K562 (cell line): ENCODE measurements at regions not wholly inside any gene's neighbourhood (a gene's known extent, or its start where the extent isn't known, plus 50 kb on each side); places are given as distances from the start of the nearest gene placed in this dataset.

Source experiments
- ATAC-seq: fragments of 200-7000 bp; cut with Tn5 transposase; 3 replicates; pipeline ENCODE4 v1.9.1; 2020; ENCODE audit warnings: moderate library complexity
- BruUV-seq: library from RNA; stranded (reverse); fragments of 400-500 nt; replicated peaks from 2 replicates; lab custom pipeline; 2021; lab: Mats Ljungman, UMichigan
- CTCF ChIA-PET: fragments of 300-600 bp; formaldehyde crosslinking; extraction: SDS; loops from one replicate; lab custom pipeline; 2021; ENCODE audit warnings: low intra/inter-chr PET ratio; lab: Yijun Ruan, JAX
- POLR2A ChIA-PET: fragments of 300-600, 350-650 bp; sonication (Branson Sonifier 250); formaldehyde crosslinking; extraction: SDS; loops from one replicate; lab custom pipeline; 2021; ENCODE audit warnings: antibody characterized with exemption, inconsistent platforms; lab: Yijun Ruan, JAX
- DNase-seq, 4 experiments: peaks; one replicate each; pipeline versions ENCODE4 v3.0.0 to v3.0.0-alpha.2; 2011 to 2018; ENCODE audit warnings: low spot score in 3 of 4, mixed read lengths in 3 of 4; ENCODE audit errors: extremely low read depth in 1 of 4
- FAIRE-seq: peaks from 2 replicates; lab custom pipeline; 2011; peaks lifted over from hg19 to GRCh38; lab: Jason Lieb, UNC
- H2AFZ ChIP-seq: 2 replicates; pipeline ENCODE4 v1.6.0; 2011; ENCODE audit warnings: low read depth, low read length, control low read depth, inconsistent platforms
- H3K27ac ChIP-seq: fragments of 200-600 bp; 3 replicates; pipeline ENCODE4 v1.8.0; 2011; ENCODE audit warnings: low read depth, mild to moderate bottlenecking, control low read depth, inconsistent platforms, low read length, moderate library complexity, mixed read lengths; ENCODE audit errors: extremely low read depth
- H3K27me3 ChIP-seq, 2 experiments: fragments of 300-600 bp in 1 of 2; 2 replicates in 1 of 2; 3 replicates in 1 of 2; pipeline versions ENCODE4 v1.6.0 to v1.8.0; 2011; ENCODE audit warnings: inconsistent platforms in 2 of 2, low read length in 2 of 2, mild to moderate bottlenecking in 1 of 2, mixed read lengths in 1 of 2, moderate library complexity in 1 of 2; ENCODE audit not compliant: control insufficient read depth in 2 of 2, insufficient read depth in 2 of 2
- H3K36me3 ChIP-seq: fragments of 300-600 bp; 3 replicates; pipeline ENCODE4 v1.8.0; 2011; ENCODE audit warnings: mild to moderate bottlenecking, low read length, inconsistent platforms; ENCODE audit not compliant: control insufficient read depth, insufficient read depth
- H3K4me1 ChIP-seq, 2 experiments: fragments of 200-600 bp in 1 of 2; replicated peaks in 1 of 2; 2 replicates in 1 of 2; 3 replicates in 1 of 2; pipeline versions ENCODE4 v1.5.1 to v1.8.0; 2011; ENCODE audit warnings: inconsistent platforms in 2 of 2, low read length in 2 of 2, mild to moderate bottlenecking in 1 of 2, mixed read lengths in 1 of 2, moderate library complexity in 1 of 2; ENCODE audit not compliant: control insufficient read depth in 2 of 2, insufficient read depth in 2 of 2
- H3K4me2 ChIP-seq: 2 replicates; pipeline ENCODE4 v1.6.1; 2011; ENCODE audit warnings: low read length, control low read depth, inconsistent platforms, mixed read lengths; ENCODE audit not compliant: insufficient read depth
- H3K4me3 ChIP-seq: fragments of 200-600 bp; sonication (generic), shearing (Covaris generic); 2 replicates; pipeline ENCODE4 v1.5.1; 2016; ENCODE audit warnings: control low read depth, inconsistent platforms
- H3K79me2 ChIP-seq: fragments of 200-600 bp; 3 replicates; pipeline ENCODE4 v1.8.0; 2011; ENCODE audit warnings: low read length, inconsistent platforms; ENCODE audit not compliant: control insufficient read depth, insufficient read depth
- H3K9ac ChIP-seq, 2 experiments: 2 replicates each; pipeline versions ENCODE4 v1.6.0 to v1.6.1; 2011; ENCODE audit warnings: low read depth in 2 of 2, low read length in 2 of 2, control low read depth in 1 of 2, inconsistent platforms in 1 of 2, mild to moderate bottlenecking in 1 of 2, mixed read lengths in 1 of 2; ENCODE audit not compliant: insufficient read depth in 1 of 2
- H3K9me1 ChIP-seq: one replicate; pipeline ENCODE4 v1.6.0; 2011; ENCODE audit warnings: inconsistent platforms, mild to moderate bottlenecking, low read length, moderate library complexity; ENCODE audit not compliant: control insufficient read depth, insufficient read depth
- H3K9me3 ChIP-seq: replicated peaks from 2 replicates; pipeline ENCODE4 v1.5.1; 2011; ENCODE audit warnings: low read depth, low read length, inconsistent platforms; ENCODE audit not compliant: control insufficient read depth, insufficient read depth
- H4K20me1 ChIP-seq: replicated peaks from 2 replicates; pipeline ENCODE4 v1.6.1; 2011; ENCODE audit warnings: low read length, inconsistent platforms, mixed read lengths; ENCODE audit not compliant: control insufficient read depth, insufficient read depth
- CREB1 ChIP-seq, 2 experiments: sonication (generic) in 1 of 2; formaldehyde crosslinking in 1 of 2; IDR thresholded peaks; 2 replicates each; pipeline versions ENCODE4 v1.6.1 to v1.8.0; 2012 to 2022; ENCODE audit warnings: inconsistent platforms in 1 of 2, mild to moderate bottlenecking in 1 of 2, missing genetic modification reagents in 1 of 2, moderate library complexity in 1 of 2
- CXXC5 ChIP-seq: fragments of 250-450 bp; sonication (Bioruptor Pico); IDR thresholded peaks from 2 replicates; pipeline ENCODE4 v1.8.0; 2022; ENCODE audit warnings: inconsistent platforms, mild to moderate bottlenecking, moderate library complexity
- ELF1 ChIP-seq: fragments of 200-800 bp; sonication (Bioruptor generic); IDR thresholded peaks from 2 replicates; pipeline ENCODE4 v1.6.1; 2016; ENCODE audit warnings: missing genetic modification characterization, missing compliant biosample characterization
- GABPB1 ChIP-seq: sonication (generic); formaldehyde crosslinking; IDR thresholded peaks from 2 replicates; pipeline ENCODE4 v1.8.0; 2022; ENCODE audit warnings: mild to moderate bottlenecking, missing genetic modification reagents
- HDGF ChIP-seq: fragments of 450-650 bp; IDR thresholded peaks from 2 replicates; pipeline ENCODE4 v1.6.1; 2016
- NEUROD1 ChIP-seq: fragments of 150-350 bp; IDR thresholded peaks from 2 replicates; pipeline ENCODE4 v1.6.1; 2014; ENCODE audit warnings: borderline replicate concordance, low read length, low read depth; ENCODE audit not compliant: partially characterized antibody
- POLR2B ChIP-seq: fragments of 450-650 bp; IDR thresholded peaks from 2 replicates; pipeline ENCODE4 v1.6.1; 2018; ENCODE audit warnings: low read depth; ENCODE audit not compliant: partially characterized antibody
- TAF15 ChIP-seq: fragments of 200-400 bp; formaldehyde crosslinking; IDR thresholded peaks from 2 replicates; pipeline ENCODE4 v1.6.1; 2017; ENCODE audit warnings: mild to moderate bottlenecking, low read depth, low read length, moderate library complexity
- U2AF2 ChIP-seq: fragments of 200-400 bp; formaldehyde crosslinking; optimal IDR thresholded peaks from 2 replicates; pipeline ENCODE3; 2017; ENCODE audit warnings: low read depth, mild to moderate bottlenecking, low read length
- ZNF695 ChIP-seq: fragments of 450-650 bp; formaldehyde crosslinking; IDR thresholded peaks from 2 replicates; pipeline ENCODE4 v1.4.0; 2020; ENCODE audit warnings: mild to moderate bottlenecking, moderate library complexity
- WGBS: fragments of 100-300 bp; shearing (Covaris generic); methylation state at CpG from one replicate; pipeline ENCODE4 v1.1.6; 2016; ENCODE audit warnings: low coverage, mixed read lengths; ENCODE audit not compliant: insufficient coverage; ENCODE audit errors: missing lambda C conversion rate; 5-methylcytosine and 5-hydroxymethylcytosine counted together
- in situ Hi-C: fragments of 300-500 bp; cut with MboI; formaldehyde crosslinking; loops from 4 replicates; pipeline ENCODE4 v1.15.0; 2018; ENCODE audit warnings: inconsistent platforms, mixed read lengths
- intact Hi-C: fragments of 100-400 bp; cut with micrococcal nuclease; formaldehyde crosslinking; loops from 2 replicates; pipeline ENCODE4 v1.14.2; 2022
- TF ChIP-seq, protein P1 (sequence below): sonication (generic); formaldehyde crosslinking; IDR thresholded peaks from 2 replicates; pipeline ENCODE4 v1.8.1; 2023; ENCODE audit warnings: mild to moderate bottlenecking, missing genetic modification reagents
- TF ChIP-seq, protein P2 (sequence below): fragments of 450-650 bp; IDR thresholded peaks from 2 replicates; pipeline ENCODE4 v1.6.1; 2016; ENCODE audit warnings: missing biosample characterization, missing genetic modification characterization
- TF ChIP-seq, protein P3 (sequence below): fragments of 150-350 bp; conservative IDR thresholded peaks from 2 replicates; pipeline ENCODE4 v1.6.1; 2014; ENCODE audit warnings: low read length

DNA sequence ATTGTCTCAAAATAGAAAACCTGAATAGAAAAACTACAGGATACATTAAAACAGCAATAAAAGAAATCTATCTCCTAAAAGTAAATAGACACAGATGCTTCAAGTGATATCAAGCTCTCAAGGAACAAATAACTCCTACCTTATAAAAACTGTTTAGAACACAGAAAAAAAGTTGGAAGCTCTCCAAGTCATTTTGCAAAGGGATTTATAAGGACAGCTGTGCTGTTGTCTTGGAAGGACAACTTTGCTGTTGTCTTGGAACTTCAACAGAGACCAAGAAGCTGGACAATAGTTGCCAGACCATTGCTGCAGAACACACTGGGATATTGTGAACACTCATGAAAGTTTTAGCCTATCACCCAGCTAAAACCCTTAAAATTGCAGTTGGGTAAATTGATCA lies 780.7 kb downstream of the FLRT2 start:
- Histone ChIP-seq H3K27me3 (no peaks in the 10 kb centered on the region), H3K27ac (no peak overlapping the region), H3K9ac (no peak overlapping the region), H3K4me1 (no peaks in the 10 kb centered on the region), H4K20me1 (no peaks in the 10 kb centered on the region), H3K4me2 (no peak overlapping the region), H3K4me3 (no peak overlapping the region), H3K36me3 (no peaks in the 10 kb centered on the region), H2AFZ (no peak overlapping the region), H3K79me2 (no peaks in the 10 kb centered on the region), H3K9me3 (no peaks in the 10 kb centered on the region), H3K9me1 (no peaks in the 10 kb centered on the region)
- DNase-seq (no peak), FAIRE-seq (no peak), ATAC-seq (no peak)
- intact Hi-C loops, result no loop called here
- no peak for TF ChIP-seq TAF15
- TF ChIP-seq CXXC5 (CRISPR knock-in tag), result no peak
- no peak for TF ChIP-seq POLR2B
- no TSS peak for BruUV-seq
- POLR2A ChIA-PET, result interaction anchor here (0.5 kb wide), 1 partner anchor 33 kb away, joined by 3 read pairs; no protein-coding TSS in a partner anchor
- in situ Hi-C loops, result no loop called here
- CTCF ChIA-PET, result no interaction called here

DNA sequence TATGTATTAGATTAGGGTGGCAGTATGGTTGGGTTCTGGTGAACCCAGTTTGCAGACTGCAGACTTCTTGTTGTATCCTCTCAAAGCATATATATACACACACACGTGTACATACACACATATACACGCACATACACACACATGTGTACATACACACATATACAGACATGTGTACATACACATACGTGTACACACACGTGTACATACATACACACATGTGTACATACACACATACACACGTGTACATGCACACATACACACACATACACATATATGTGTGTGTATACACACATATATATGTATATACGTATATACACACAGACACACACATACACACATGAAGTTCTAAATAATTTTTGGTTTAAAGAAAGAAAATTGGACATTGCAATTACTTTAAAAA lies 780.2 kb downstream of the FLRT2 start:
- H3K79me2 ChIP-seq, result no peaks in the 10 kb centered on the region
- in situ Hi-C loops, result no loop called here
- intact Hi-C loops, result no loop called here
- WGBS, result 1% methylated on average over 6 of the region's 6 CpGs
- POLR2A ChIA-PET, result no interaction called here
- H3K36me3 ChIP-seq, result no peaks in the 10 kb centered on the region
- no peaks in the 10 kb centered on the region for H3K9me3 ChIP-seq
- FAIRE-seq, result no peak
- H3K9me1 ChIP-seq, result no peaks in the 10 kb centered on the region
- no peak overlapping the region for H2AFZ ChIP-seq
- no peak overlapping the region for H3K27ac ChIP-seq
- CTCF ChIA-PET, result no interaction called here
- H3K4me3 ChIP-seq, result no peak overlapping the region
- no peak overlapping the region for H3K4me2 ChIP-seq
- no peak for ATAC-seq
- H3K27me3 ChIP-seq, result no peaks in the 10 kb centered on the region
- no peak overlapping the region for H3K9ac ChIP-seq
- no peaks in the 10 kb centered on the region for H3K4me1 ChIP-seq
- no TSS peak for BruUV-seq
- no peak for DNase-seq
- H4K20me1 ChIP-seq, result no peaks in the 10 kb centered on the region
- no peak for TF ChIP-seq ELF1 (tag)
- TF ChIP-seq, protein P1, sequence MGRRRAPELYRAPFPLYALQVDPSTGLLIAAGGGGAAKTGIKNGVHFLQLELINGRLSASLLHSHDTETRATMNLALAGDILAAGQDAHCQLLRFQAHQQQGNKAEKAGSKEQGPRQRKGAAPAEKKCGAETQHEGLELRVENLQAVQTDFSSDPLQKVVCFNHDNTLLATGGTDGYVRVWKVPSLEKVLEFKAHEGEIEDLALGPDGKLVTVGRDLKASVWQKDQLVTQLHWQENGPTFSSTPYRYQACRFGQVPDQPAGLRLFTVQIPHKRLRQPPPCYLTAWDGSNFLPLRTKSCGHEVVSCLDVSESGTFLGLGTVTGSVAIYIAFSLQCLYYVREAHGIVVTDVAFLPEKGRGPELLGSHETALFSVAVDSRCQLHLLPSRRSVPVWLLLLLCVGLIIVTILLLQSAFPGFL (CRISPR knock-in tag), result no peak
- no peak for TF ChIP-seq U2AF2
- no peak for TF ChIP-seq HDGF
- TF ChIP-seq, protein P2, sequence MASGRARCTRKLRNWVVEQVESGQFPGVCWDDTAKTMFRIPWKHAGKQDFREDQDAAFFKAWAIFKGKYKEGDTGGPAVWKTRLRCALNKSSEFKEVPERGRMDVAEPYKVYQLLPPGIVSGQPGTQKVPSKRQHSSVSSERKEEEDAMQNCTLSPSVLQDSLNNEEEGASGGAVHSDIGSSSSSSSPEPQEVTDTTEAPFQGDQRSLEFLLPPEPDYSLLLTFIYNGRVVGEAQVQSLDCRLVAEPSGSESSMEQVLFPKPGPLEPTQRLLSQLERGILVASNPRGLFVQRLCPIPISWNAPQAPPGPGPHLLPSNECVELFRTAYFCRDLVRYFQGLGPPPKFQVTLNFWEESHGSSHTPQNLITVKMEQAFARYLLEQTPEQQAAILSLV (tag), result no peak
- no peak for TF ChIP-seq GABPB1 (CRISPR knock-in tag)
- no peak for TF ChIP-seq NEUROD1
- no peak for TF ChIP-seq CREB1 (IDR thresholded peaks at IDR 0.05)
- TF ChIP-seq CREB1 (CRISPR knock-in tag; IDR thresholded peaks at IDR 0.05), result no peak
- TF ChIP-seq, protein P3, sequence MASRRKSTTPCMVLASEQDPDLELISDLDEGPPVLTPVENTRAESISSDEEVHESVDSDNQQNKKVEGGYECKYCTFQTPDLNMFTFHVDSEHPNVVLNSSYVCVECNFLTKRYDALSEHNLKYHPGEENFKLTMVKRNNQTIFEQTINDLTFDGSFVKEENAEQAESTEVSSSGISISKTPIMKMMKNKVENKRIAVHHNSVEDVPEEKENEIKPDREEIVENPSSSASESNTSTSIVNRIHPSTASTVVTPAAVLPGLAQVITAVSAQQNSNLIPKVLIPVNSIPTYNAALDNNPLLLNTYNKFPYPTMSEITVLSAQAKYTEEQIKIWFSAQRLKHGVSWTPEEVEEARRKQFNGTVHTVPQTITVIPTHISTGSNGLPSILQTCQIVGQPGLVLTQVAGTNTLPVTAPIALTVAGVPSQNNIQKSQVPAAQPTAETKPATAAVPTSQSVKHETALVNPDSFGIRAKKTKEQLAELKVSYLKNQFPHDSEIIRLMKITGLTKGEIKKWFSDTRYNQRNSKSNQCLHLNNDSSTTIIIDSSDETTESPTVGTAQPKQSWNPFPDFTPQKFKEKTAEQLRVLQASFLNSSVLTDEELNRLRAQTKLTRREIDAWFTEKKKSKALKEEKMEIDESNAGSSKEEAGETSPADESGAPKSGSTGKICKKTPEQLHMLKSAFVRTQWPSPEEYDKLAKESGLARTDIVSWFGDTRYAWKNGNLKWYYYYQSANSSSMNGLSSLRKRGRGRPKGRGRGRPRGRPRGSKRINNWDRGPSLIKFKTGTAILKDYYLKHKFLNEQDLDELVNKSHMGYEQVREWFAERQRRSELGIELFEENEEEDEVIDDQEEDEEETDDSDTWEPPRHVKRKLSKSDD, result no peak
- TF ChIP-seq ZNF695, result no peak
